GM23248 (cell line): ENCODE measurements at regions not wholly inside any gene's neighbourhood (a gene's known extent, or its start where the extent isn't known, plus 50 kb on each side); places are given as distances from the start of the nearest gene placed in this dataset.

Source experiments
- EZH2 ChIP-seq: fragments of 200-600 bp; sonication (generic); IDR thresholded peaks from 2 replicates; pipeline ENCODE4 v1.6.1; 2018; ENCODE audit warnings: antibody characterized with exemption, mild to moderate bottlenecking; ENCODE audit not compliant: insufficient read depth, poor library complexity, severe bottlenecking
- EZH2phosphoT487 ChIP-seq: fragments of 200-600 bp; sonication (generic); IDR thresholded peaks from 2 replicates; pipeline ENCODE4 v1.6.1; 2018; ENCODE audit warnings: antibody characterized with exemption, moderate library complexity, mild to moderate bottlenecking, low read depth; ENCODE audit not compliant: insufficient read depth

GRCh38 chr1:244322181-244322580, 129.5 kb downstream of the ADSS2 start:
- no peak for TF ChIP-seq EZH2
- no peak for TF ChIP-seq EZH2phosphoT487
